ENCODE measurements at regions not wholly inside any gene's neighbourhood (a gene's known extent, or its start where the extent isn't known, plus 50 kb on each side); places are given as distances from the start of the nearest gene placed in this dataset.

DNA sequence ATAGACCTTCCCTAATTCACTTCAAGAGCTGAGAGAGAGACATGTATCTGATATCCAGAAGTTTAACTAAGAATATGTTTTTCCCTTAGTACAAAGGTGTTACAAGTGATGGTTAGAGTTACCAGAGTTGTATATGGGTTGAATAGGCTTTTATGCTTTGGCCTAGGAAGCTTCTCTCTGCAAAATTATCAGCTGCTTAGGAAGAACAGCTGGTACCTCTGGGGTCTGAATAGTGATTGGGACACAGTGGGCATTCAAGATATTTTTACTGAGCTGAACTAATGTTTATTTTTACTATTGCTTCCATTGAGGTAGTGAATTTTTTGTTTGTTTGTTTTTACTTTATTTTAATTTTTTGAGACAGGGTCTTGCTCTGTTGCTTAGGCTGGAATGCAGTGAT, 67.6 kb upstream of the BASP1 start:
- intact Hi-C loops (cut with DNase I), result no loop called here

DNA sequence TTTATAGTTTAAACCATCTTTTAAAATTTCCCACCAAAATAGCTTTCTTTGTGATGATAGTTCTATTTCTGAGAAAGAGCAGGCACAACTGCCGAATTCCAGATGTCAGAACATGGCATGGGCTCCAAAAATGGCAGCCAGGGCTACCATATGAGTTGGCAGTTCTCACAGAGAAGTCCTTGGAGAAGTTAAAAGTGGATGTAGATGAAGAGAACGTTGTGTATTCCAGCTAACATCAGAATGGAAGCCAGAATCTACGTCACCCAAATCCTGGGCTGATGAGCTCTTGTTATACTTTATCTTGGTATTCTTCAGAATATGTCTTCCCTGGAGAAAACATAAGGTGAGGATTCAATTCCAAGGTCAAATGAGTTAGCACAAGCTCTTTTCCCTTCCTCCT, 66.9 kb upstream of the BASP1 start:
- intact Hi-C loops (cut with DNase I), result no loop called here
- DNase-seq (ENCODE audit: low spot score) (no peak), ATAC-seq (no peak)

More for the DNA sequence above, 67.6 kb upstream of the BASP1 start:
- ATAC-seq, result no peak
- DNase-seq (ENCODE audit: low spot score), result no peak

DNA sequence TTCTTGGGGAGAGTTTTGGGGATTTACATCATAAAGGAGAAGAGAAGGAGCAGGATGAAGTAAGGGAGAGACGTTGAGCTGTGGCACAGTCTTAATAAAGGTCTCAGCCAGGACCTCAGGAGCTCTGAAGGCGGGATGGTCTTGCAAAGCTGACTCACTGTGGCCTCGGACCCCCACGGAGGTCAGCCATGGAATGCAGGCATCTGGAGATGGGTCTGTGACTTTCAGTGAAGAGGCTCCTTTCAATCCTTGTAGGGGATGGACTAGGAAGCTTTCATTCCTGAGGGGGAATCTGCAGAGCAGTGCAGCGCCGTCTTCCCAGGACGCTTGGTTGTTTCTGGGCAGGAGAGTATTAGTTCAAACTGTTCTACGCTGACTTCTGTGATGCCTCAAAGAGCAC, 65.7 kb upstream of the BASP1 start:
- intact Hi-C loops (cut with DNase I), result no loop called here
- ATAC-seq (no peak), DNase-seq (ENCODE audit: low spot score) (no peak)

DNA sequence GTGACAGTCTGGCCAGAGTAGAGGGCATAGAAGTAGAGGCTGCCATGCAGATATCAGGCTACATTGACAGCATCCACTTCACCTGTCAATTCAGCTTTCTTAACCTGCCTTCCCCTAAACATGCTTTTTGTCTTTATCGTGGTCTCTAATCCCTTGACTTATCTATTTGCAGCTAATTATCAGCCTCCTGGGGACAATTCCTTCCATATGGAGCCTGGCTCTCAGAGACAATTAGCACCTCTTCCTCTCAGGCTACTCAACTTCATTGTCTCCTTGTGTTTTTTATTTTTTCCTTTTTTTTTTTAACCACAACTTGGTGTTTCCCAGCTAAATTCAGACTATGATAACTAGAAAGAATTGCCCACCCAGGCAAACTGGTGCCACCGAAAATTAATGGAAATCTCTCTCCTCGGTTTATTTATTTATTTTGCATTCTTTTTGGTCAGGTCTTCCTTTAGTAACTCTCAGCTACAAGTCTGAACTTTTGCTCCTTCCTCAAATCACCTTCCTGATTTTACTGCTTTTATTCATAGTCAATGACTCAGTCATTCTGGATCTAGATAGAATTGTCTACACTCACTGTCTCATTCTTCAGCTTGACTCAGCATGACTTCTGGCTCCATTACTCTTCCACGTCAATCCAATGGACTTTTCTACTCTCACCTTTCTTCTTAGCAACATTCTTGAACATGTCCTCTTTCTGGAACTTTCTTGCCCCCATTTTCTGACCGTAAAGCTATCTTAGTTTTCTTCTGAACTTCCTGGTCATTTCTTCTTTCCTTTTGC, 63.0 kb upstream of the BASP1 start:
- intact Hi-C loops (cut with DNase I), result no loop called here
- DNase-seq (ENCODE audit: low spot score), result no peak
- ATAC-seq, result no peak

DNA sequence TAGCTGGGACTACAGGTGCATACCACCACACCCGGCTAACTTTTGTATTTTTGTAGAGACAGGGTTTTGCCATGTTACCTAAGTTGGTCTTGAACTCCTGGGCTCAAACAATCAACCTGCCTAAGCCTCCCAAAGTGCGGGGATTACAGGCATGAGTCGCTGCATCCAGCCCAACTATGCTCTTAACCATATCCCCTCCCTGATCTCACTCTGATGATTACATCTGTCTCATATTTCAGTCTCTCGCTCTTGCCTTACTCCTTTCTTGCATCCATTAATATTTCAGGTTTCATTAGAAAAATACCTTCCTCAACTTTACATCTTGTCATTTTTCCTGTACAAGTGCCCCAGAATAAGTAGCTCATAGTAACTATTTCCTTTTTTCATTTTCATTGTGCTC, 61.0 kb upstream of the BASP1 start:
- intact Hi-C loops (cut with DNase I), result no loop called here
- DNase-seq (ENCODE audit: low spot score) (no peak), ATAC-seq (no peak)

DNA sequence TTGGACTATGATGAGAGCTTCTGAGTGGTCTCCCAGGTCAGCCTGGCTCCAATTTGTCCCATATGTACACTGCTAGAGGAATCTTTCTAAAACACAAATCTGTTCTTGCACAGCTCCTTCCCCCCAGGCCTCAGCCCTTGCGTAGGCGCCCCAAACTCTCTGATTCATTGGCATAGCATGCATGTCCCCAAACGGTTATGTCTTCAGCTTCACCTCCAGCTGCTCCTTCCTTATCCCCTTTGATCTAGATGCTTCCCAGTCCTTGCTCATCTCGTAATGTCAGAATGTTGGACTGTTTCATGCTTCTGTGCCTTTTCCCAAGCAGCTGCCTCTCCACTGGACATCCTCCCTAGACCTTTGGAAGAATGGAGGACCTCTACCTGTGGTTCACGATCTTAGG, 60.1 kb upstream of the BASP1 start:
- intact Hi-C loops (cut with DNase I), result no loop called here
- no peak for ATAC-seq

DNA sequence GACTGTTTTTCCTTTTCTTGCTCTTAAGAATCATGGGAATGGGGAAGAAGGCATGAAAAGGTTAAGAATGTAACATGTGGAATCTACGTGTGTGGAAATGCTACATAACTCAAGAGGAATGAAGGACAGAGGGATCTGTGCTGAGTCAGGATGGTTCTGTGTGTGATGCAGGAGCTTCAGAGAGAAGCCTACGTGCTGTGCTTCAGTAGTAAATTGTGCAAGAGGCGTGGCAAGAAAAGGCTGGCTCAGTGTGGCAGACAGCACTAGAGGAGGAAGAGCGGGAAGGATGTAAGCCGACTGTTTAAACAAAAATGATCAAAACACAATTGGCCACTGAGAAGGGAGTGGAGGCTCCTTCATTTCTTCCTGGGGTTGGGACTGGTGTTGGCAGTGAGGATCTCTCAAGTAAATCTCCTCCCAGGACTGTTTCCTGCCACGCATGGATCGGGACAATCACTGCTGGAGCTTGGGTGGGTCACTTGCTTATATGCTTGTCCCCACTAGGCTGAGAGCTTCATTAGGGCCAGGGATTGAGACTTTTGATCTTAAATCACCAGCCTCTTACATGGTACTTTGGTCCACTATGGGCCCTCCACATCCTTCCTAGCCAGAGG, 59.4 kb upstream of the BASP1 start:
- DNase-seq (ENCODE audit: low spot score) (no peak), ATAC-seq (no peak)
- intact Hi-C loops (cut with DNase I), result no loop called here

More for the DNA sequence above, 60.1 kb upstream of the BASP1 start:
- no peak for DNase-seq (ENCODE audit: low spot score)

DNA sequence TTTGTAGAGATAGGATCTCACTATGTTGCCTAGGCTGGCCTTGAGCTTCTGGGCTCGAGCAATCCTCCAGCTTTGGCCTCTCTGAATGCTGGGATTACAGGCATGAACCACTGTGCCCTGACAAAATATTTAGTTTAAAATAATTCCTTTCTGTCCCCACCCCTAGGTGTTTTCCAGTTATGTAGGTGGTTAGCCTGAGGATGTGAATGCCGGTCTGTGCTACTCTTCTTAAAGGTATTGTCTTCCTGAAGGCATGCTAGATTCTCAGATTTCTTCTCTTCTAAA, 56.7 kb upstream of the BASP1 start:
- DNase-seq (ENCODE audit: low spot score), result no peak
- ATAC-seq, result no peak
- intact Hi-C loops (cut with DNase I), result no loop called here

DNA sequence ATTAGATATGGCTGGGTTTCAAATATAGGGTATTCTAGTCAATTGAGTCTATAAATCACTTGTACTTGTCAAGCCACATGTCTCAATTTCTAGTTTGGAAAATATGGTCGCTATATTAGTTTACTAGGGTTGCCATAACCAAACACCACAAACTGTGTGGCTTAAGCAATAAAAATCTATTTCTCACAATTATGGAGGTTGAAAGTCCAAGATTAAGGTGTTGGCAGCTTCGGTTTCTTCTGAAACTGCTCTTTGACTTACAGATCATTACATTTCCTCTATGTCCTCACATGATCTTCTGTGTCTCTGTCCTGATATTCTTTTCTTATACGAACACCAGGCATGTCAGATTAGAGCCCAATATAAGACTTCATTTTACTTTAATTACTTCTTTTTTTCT, 55.8 kb upstream of the BASP1 start:
- DNase-seq (ENCODE audit: low spot score), result no peak
- ATAC-seq, result no peak
- intact Hi-C loops (cut with DNase I), result no loop called here

DNA sequence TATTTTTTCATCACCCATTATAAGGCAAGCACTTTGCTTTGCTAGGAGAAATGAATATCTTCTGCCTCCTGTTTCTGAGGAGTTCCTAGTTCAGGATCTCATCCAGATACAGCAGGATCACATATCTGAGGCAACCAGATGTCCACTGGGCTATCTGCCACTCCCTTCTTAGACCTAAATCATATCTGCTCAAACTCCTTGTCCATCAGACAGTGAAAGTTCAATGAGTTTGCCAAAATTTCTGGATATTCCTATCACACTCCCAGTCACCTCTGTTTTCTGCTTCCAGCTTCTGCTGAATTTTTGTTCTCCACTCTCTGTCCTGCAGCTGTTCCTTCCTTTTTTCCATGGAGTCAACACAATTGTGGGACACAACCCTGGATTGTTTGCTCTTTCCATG, 54.2 kb upstream of the BASP1 start:
- intact Hi-C loops (cut with DNase I), result no loop called here

DNA sequence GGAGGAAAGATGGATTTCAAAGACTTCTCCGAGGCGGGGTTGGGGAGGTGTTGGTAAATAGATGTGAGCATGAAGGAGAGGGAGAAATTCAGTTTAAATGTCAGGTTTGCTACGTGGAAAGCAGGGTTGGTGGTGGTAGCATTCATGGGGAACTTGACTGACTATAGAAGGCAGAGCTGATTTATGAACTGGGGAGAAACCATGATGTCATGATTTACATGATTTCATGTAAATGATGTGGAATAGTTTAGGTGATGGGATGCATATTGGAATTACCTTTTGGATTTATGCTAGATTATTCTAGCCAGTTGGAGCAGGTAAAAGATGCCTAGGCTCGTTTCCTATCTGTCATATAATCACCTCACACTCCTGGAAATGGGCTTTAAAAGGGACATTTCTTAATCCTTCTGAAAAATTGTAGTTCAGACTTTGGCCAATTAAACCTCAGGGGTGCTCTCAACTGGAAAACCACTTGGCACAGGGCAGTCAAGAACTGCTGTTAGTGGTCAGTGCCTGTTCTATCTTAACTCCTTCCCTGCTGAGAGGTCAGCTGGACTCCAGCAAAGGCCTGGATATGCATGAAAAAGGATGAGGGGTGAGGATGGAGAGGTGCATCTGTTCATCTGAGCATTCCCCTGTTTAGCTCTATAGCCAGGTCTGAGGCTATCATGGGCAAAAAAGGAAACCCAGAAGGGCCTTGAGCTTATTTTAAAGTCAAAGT, 50.1 kb upstream of the BASP1 start:
- intact Hi-C loops (cut with DNase I), result no loop called here
- DNase-seq (ENCODE audit: low spot score) (no peak), ATAC-seq (no peak)

More for the DNA sequence above, 54.2 kb upstream of the BASP1 start:
- ATAC-seq (no peak), DNase-seq (ENCODE audit: low spot score) (no peak)

Measured in sciatic nerve (tissue), 2 donors.